ENCODE measurements at regions not wholly inside any gene's neighbourhood (a gene's known extent, or its start where the extent isn't known, plus 50 kb on each side); places are given as distances from the start of the nearest gene placed in this dataset.
"Not testable (repeated sequence)": the region's sequence is repeated elsewhere in the genome, so short reads cannot be mapped to it uniquely, and the experiment has no call there.

DNA sequence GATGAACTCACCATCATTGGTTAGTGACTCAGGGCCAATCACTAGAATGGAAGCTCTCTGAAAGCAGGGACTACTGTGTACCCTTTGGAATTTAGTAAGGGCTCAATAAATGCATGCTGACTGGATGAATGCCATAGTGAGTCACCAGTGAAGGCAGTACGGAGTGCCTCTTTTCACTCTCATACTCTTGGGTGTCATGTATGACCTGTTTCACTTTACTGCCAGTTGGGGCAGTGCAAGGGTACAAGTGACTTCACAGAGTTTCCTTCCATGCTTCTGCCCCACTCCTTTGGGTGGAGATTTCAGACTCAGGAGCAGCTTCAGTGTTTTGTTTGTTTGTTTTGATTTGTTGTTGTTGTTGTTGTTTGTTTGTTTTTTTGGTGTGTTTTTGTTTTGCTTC lies 57.7 kb downstream of the SOX3 start:
- no peak for DNase-seq (ENCODE audit: low read depth in 2 of 2)

GRCh38 chrX:140440876-140441275 lies 64.0 kb downstream of the SOX3 start:
- DNase-seq (ENCODE audit: low read depth in 2 of 2), result no peak

GRCh38 chrX:140439476-140439875 lies 65.4 kb downstream of the SOX3 start:
- no peak for DNase-seq (ENCODE audit: low read depth in 2 of 2)

GRCh38 chrX:140434347-140434746 lies 70.5 kb downstream of the SOX3 start:
- no peak for DNase-seq (ENCODE audit: low read depth in 2 of 2)

DNA sequence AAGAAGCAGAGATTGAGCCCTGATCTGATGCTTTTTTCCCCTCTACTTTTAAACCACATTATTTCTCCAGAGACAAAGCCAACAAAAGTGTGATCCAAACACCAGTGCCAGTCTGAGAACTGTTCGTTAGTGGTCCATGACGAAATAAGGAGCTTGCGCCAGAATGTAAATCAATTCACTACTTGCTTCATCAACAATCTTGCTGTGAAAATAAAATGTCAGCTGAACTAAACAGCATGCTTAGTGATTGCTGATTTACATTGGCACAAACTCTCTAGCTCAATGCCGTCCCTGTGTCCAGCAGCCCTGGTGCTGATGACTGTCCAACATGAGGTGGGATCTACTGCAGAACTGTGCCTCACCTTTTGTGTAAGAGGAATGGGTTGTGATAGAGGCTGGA lies 71.3 kb downstream of the SOX3 start:
- no peak for DNase-seq (ENCODE audit: low read depth in 2 of 2)

- DNase-seq (ENCODE audit: low read depth in 2 of 2), result no peak
Observed at GRCh38 chrX:140432346-140433175, 72.3 kb downstream of the SOX3 start.

DNA sequence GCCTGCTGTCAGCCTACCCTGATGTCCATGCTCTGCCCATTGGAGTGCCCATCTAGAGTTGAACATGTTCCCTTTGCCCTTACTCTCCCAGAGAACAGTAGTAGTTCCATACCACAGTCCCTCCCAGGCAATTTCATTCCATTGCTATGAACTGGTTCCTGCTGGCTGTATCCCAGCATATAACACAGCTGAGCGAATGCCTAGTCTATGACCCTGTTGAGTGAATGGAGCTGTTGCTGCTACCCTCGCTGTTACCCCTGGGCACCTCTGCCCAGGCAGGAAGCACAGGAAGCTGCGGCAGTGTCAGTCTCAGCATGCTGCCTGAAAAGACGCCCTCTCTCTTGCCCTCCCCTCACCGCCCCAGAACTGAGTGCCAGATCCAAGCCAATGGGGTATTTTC lies 73.3 kb downstream of the SOX3 start:
- DNase-seq (ENCODE audit: low read depth in 2 of 2), result no peak

GRCh38 chrX:140425712-140426395 lies 79.0 kb downstream of the SOX3 start:
- no peak for DNase-seq (ENCODE audit: low read depth in 2 of 2)

DNA sequence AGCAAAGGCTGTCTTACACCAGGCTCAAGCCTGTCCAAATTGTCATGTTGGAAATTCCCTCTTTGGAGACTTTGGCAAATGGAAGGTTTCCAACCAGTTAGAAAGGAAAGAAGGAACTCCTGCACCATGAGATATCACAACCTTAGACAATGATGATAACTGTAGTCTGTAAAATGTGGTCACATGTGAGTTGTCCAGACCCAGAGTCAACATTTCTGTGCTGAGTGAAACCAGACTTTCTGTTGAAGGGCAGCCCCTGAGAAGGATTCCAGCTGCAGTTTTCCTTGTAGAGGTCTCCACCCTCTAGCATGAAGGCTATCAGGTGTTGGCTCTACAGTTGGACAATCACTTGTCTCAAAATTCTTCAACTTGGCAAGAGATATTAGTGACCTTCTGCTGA lies 82.4 kb downstream of the SOX3 start:
- no peak for DNase-seq (ENCODE audit: low read depth in 2 of 2)

DNA sequence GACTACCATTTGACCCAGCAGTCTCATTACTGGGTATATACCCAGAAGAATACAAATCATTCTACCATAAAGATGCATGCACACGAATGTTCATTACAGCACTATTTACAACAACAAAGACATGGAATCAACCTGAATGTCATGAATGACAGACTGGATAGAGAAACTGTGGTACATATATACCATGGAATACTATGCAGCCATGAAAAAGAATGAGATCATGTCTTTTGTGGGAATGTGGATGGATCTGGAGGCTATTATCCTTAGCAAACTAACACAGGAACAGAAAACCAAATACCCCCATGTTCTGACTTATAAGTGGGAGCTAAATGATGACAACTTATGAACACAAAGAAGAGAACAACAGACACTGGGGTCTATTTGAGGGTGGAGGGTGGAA lies 102.7 kb downstream of the SOX3 start:
- DNase-seq (ENCODE audit: low read depth in 2 of 2), result not testable (repeated sequence)

DNA sequence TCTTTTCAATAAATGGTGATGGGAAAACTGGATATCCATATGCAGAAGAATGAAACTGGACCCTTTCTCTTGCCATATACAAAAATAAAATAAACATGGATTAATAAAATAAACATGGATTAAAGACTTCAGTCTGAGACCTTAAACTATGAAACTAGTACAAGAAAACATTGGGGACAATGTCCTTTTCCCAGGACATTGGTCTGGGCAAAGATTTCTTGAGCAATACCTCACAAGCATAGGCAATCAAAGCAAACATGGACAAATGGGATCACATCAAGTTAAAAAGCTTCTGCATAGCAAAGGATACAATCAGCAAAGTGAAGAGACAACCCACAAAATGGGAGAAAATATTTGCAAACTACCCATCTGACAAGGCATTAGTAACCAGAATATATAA lies 108.5 kb downstream of the SOX3 start:
- DNase-seq (ENCODE audit: low read depth in 2 of 2), result not testable (repeated sequence)

GRCh38 chrX:140393507-140393906 lies 111.4 kb downstream of the SOX3 start:
- DNase-seq (ENCODE audit: low read depth in 2 of 2), result no peak

DNA sequence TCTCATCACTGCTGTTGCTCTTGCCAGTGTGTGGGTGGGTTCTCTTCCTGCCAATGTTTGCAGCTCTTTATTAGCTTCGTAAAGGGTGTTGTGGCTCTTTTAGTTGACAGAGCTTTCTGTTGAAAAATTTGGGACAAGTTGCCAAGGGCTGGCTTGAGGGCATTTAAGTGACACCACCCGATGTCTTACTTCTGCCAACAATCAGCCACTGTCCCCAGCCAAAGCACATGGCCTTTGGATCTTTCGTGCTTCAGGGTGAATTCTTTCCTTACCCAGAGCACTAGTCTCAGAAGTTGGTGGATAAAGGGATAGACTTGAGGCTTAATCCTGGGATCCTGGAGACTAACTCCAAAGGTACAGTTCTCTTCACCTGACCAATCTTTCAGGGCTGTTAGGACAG lies 113.6 kb downstream of the SOX3 start:
- DNase-seq (ENCODE audit: low read depth in 2 of 2), result no peak

- DNase-seq (ENCODE audit: low read depth in 2 of 2), result no peak
Observed at GRCh38 chrX:140389331-140389730, 115.5 kb downstream of the SOX3 start.

DNA sequence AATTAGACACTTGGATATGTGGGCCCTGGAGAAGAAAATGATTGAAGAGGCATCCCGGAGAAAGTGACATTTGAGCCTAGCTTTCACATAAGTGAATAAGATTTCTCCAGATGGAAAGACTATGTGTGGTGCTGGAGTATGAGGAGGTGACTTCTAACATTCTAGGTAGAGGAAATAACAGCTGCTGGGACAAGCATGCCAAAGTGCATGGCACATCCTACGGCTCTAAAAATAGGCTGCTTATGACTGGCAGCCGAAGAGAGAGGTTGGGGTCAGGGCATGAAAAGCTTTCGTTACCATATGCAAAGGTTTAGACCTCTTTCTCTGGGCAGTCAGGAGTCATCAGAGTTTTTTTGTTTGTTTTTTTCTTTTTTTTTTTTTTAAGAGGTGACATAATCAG lies 142.0 kb downstream of the SOX3 start:
- no peak for DNase-seq (ENCODE audit: low read depth in 2 of 2)

DNA sequence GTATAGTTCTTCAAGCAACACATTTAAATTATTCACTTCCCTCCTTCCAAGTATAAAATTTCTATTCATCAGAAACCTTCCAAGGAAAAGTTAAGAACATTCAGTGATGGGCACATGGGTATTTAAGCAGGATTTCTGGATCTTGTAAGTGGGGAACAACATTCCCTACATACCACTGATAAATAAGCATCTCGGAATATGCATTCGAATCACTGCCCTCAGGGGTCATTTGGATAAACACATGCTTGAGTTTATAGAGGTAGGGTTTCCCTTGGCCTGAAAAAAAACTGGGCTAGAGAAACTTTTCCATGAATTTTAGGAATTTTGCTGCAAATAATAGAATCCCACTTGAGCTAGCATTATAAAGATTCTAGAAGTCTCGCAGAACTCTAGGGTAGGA lies 143.9 kb downstream of the SOX3 start:
- DNase-seq (ENCODE audit: low read depth in 2 of 2), result no peak

DNA sequence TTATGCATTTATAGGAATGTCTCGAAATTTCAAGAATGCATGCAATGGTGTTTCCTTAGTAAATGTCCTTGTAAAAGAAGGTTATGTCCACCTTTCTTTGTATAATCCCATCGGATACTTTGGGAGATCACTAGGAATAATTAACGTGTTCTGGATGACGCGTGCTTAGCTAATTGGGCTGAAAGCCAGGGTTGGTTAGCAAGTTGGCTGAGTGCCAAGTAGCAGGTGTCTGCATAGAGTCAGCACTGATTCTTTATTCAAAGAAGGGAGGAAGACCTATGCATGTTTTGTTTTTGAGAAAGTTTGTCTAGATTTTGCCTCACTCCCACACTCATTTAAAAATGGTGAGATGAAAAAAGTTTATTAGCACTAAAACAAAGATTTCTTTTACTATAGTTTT lies 144.6 kb downstream of the SOX3 start:
- no peak for DNase-seq (ENCODE audit: low read depth in 2 of 2)

GRCh38 chrX:140355922-140356321 lies 148.9 kb downstream of the SOX3 start:
- DNase-seq (ENCODE audit: low read depth in 2 of 2), result no peak

DNA sequence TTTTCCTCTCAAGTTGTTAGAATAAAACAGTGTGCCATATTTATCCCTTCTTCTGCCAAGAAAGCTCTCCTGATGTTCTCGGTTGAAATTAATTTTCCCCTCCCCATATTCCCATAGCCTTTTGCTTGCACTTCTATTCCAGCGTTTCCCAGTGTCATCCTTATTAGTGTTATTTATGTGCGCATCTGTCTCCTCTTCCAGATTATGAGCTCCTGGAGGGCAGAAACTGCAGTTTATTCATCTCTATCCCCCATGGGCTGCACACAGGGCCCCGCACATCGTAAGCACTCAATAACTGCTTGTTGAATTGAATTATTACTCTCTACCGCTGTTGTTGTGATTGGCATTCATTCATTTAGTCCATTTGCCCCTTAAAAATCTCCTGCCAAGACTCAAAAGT lies 149.4 kb downstream of the SOX3 start:
- DNase-seq (ENCODE audit: low read depth in 2 of 2), result no peak

GRCh38 chrX:140354431-140355120 lies 150.3 kb downstream of the SOX3 start:
- no peak for DNase-seq (ENCODE audit: low read depth in 2 of 2)

DNA sequence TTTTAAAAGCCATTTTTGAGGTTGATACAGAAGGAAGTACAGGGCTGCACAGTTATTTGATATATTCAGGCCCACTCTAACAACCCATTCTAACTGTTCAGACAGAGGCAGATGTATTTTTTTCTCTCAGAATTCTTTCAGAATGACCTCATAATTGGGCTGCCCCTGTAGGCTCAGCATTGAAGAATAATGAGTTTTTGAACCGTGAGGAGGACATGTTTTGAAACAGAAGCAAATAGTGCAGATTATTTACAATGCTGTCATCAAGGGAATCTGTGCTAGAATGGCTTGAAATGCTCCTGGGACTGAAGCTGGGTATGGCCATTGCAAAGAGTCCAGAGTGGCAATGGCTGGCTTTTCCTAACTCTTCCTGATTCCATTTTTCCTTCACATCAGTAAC lies 158.1 kb downstream of the SOX3 start:
- no peak for DNase-seq (ENCODE audit: low read depth in 2 of 2)

DNA sequence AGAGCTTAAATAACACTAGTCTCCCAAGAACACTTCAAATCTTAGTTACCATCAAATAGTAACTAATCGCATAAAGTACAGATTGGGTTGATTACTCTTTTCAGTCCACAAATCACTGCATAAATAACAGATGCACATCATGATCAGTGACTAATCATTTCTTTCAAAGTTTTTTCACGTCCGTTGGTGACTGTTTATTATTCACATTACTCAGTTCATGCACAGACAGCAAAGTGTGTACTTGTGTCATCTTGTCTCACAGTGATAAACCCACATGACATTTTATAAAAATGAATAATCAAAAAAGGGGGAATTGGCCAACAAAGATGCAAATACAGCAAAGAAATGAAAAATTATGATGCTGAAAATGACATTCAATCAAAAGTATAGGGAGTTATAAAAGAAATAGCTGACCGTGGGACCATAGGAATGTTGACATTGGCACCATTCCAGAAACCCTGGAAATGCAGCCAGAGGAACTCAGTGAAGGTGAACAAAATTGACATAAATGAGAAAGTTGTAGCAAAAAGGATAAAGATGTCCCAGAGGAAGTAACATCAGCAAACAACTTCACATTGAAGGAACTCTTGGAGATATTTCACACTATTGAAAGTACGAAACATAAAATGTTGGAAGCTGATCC lies 161.5 kb downstream of the SOX3 start:
- no peak for DNase-seq (ENCODE audit: low read depth in 2 of 2)

All from stimulated activated CD4-positive, alpha-beta T cell treated with anti-CD3 and anti-CD28 coated beads, Interleukin-12 subunit alpha, Interleukin-12 subunit beta, amount 100 ng/mL, for 24 hours (primary cell).